HG02759 (cell line): ENCODE measurements at regions not wholly inside any gene's neighbourhood (a gene's known extent, or its start where the extent isn't known, plus 50 kb on each side); places are given as distances from the start of the nearest gene placed in this dataset.

ENCODE experiments used
- ATAC-seq: cut with Tn5 transposase; IDR thresholded peaks from one replicate; pipeline ENCODE4 v1.9.1; 2021; ENCODE audit warnings: mild to moderate bottlenecking, moderate library complexity; ENCODE audit not compliant: unreplicated experiment

DNA sequence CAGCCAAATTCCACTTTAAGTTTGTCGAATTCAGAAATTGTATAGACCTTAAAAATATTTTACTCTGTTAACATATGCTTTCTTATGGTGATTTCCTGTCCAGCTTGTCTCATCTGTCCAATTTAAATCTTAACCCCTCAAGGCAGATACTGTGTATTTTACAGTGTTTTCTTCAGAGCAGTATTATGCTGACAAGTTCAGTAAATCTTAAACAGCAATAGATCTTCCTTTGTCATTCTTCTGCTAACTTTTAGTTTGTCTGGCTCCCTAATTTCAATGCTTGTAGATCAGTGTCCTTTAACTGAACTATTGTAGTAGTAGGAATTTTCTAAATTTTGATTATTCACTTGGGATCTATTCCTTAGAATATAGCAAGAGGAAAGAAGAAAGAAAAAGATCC lies 52.8 kb upstream of the MEIS1 start:
- no peak for ATAC-seq

DNA sequence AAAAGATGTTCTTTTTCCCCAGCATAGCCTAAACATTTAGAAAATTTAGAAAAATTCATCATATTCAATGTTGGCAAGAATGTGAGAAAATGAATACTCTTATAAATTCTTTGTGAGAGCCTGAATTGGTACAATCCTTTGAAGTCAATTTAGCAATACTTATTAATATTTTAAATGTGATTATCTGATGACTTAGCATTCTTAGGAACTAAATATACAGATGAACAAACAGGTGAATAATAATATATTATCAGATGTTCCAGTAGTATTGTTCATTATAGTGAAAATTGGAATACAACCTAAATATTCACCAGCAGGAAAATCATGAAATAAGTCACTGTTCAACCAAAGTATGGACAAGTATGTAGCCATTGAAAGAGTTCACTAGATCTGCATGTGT lies 55.5 kb upstream of the MEIS1 start:
- no peak for ATAC-seq

DNA sequence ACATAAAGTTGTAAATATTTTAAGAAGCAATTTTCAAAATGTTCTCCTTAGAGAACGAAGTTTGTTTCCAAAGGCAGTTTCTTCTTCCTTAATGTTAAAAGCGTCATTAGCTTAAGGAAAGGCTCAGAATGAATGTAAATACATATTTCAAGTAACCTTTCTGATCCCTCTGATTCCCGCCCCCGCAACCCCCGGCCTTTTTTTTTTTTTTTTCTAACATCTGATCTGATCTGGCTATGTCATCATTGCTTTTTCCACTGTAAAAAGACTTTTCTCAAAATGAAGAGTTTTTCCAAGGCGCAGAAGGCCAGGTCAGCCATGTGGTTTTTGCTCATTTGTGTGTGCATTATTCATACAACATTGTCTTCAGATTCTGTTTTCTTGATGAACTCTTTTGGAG lies 57.1 kb upstream of the MEIS1 start:
- no peak for ATAC-seq

DNA sequence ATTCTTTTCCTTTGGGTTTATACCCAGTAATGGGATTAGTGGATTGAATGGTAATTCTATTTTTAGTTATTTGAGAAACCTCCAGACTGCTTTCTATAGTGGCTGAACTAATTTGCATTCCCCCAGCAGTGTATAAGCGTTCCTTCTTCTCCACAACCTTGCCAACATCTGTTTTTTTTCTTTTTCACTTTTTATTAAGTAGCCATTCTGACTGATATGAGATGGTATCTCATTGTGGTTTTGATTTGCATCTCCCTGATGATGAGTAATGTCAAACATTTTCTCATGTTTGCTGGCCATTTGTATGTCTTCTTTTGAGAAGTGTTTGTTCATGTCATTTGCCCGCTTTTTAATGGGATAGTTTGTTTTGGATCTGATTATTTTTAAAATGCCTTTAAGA lies 64.1 kb upstream of the MEIS1 start:
- ATAC-seq = no peak

DNA sequence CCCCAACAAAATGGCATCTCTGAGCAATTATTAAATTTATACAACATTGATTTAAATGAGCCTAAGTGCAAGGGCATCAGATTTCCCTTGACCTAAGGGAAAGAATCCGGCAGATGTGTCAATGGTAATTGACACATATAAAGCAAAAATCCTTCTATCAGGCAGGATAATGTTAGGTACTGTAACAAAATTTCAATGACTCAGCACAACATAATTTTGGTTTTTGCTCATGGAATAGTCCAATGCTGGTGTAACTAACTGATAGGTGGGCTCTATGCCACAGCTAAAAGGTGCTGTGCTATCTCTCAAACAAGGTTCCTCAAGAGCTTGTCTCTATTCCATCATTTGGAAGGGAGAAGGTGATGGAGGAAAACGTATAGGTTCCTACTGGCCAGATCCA lies 68.3 kb upstream of the MEIS1 start:
- ATAC-seq = no peak

DNA sequence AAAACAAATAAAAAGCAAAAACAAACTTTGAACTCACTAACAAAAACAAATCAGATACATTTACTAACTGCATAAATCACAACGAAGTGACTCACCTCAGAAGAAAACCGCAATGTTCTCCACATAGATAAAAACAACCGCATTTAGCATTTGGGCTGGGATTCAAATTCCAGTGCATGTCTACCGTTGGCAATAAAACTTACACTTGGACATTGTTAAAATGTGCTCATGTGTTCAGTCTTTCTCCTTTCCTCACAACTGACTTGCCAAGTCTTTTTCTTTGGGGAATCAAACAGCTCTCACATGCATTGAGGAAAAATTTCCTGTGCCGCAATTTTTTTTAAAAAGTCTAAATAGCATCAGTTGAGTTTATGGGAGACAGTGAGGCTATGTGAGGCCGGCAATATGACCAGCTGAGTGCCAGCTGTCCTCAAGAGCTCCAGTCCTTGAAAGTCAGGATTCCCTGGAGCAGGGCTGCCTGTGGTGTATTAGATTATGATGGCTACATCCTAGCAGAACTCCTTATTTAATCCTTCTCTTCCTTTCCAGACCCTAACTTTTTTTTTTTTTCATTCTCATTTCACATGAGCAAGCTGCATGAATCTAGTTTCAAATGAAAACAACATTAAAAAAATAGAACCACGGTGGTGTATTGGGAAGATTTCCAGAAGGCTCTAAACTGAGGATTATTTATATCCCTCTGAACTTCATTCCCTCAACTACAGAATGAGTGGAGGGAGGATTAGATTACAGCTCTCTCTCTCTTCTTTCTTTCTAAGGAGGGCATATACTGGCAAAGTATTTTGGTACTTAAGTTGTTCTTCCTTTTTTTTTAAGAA lies 70.2 kb upstream of the MEIS1 start:
- ATAC-seq = no peak

DNA sequence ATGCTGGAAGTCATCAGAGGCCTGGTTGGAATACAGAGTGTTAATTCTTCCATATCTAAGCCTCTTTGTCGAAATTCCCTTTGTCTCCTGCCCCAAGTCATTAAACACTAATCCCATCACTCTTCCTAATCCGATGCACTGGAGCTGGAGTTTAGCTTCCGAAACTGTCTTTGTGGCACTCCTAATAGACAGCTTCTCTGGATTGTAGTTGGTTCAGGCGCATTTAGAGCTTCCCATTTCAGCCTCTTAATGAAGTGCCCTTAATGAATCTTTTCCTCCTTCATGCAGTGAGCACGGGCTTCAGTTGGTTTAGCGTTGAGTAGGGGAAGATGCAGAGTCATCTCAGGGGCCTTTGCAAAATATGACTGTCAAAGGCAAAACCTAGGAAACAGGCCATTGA lies 72.2 kb upstream of the MEIS1 start:
- ATAC-seq = no peak

DNA sequence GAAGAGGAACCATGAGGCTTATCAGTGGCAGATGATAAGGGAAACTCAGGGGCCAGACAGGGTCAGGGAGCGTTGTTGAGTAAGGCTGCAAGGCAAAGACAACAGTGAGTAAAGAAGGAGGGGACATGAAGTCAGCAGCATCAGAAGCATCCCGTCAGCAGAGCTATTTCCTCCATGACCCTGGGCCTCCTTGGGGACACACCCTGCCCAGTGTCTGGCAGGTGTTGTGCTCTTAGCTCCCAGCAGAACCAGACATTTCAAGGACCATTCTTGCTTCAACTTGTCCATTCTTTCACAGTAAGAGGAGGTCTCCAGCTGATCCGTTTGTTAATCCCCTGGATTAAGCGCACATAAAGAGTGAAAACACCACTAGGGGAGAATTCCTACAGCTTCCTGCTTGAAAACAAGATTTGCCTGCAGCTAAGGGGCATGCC lies 88.7 kb upstream of the MEIS1 start:
- ATAC-seq = no peak

DNA sequence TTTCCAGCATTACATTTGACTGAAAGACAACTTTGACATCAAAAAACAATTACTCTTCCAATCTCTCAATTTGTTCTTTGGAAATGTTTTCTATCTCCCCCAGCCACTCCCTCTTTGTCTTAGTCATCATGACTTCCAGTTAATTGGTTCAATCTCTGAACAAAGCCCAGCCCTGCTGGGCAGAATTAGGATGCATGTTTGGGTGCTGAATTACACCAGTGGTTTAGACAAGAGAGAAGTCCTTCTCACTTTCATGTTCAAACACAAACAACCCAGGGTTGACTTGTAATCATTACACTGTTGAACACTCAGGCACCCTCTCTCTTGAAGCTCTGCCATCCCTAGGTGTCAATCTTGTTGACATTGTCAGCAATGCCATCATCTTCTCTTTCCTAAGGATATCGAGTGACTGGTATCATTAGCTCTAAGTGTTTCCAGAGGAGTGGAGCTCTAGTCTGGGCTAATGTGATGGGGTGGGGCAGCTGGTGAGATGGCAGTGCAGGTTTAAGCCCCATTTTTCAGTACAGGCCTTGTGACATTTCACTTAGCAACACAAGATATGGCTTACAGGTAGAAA lies 90.8 kb upstream of the MEIS1 start:
- no peak for ATAC-seq

DNA sequence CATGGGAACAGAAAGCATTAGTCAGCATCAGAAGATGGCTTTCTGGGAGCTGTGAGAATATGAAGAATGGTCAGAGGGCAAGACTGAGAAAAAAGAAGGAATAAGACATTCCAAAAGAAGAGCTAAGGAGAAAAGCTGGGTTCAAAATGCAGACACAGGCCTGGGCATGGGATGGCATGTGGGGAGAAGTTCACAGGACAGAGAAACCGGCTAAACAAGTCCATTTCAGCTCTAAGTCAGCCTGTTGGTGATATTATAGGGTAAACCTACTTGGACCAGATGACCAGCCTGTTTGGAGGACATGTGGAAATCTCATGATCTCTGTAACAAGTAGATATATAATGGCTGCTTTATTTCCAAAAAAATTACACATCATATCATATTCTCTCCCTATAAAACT lies 91.7 kb upstream of the MEIS1 start:
- no peak for ATAC-seq

DNA sequence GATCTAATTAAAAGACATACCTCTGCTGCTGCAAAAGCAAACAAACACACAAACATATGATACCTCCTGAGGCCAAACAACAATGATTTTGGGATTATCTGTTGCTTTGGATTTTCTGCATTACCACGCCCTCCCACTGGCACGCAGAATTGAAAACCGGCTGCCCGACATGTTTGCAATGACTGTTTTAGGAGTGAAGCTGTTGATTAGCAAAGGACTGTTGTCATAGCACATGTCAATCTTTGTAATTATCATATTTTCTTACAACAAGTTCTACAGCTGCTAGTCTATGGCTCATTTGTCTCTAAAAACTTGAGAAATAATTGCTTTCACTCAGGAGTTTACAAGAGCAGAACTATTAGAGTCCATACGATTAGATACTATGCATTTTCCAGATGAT lies 94.4 kb upstream of the MEIS1 start:
- ATAC-seq = no peak

DNA sequence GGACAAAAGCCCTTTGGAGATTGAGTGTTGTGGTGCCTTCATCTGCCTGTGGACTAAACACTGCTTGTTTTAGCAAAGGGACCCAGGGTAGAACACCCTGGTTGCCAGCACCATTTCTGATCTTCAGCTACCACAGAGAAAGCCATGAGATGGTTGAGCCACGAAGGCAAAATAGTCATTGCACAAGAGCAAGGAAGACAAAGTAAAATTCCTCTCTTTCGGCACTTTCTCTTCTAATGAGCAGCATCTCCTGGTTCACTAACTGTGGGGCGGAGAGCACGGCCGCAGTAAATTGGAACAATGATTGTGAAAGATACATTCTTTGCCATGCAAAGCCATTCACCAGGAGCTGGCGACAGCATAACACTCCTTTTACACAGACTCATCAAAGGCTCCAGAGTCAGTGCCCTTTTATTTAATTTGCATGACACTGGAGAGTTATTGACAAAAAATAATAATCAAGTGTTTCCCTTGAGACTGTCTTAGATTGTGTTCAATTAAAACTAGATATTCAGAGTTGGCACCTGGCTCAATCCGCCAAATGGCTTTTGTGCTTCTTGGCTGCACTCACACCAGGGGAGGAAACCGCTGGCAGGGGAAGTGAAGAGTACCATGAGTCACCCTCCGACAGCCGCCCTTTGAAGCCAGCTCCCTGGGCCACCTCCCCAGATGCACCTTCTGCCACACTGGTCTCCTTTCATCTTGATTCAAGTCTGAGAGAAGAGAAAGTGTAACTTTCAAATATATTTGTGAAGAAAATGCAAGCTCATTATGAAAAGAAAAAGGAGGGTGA lies 100.5 kb upstream of the MEIS1 start:
- no peak for ATAC-seq

DNA sequence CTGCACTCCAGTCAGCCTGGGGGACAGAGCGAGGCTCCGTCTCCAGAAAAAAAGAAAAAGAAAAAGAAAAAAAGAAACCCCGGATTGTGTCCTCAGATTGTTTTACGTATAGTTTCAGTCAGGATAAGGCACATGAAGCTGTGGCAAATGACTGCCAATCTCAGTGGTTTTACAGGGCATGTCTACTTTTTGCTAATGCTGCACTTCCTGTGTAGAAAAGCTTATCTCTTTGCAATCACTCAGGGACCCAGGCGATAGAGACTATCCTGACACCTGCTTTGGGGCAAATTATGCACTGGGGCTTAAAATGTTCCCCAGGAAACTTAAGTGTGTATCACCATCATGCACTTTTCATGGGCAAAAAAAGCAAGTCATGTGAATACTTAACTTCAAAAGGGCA lies 103.7 kb upstream of the MEIS1 start:
- no peak for ATAC-seq

DNA sequence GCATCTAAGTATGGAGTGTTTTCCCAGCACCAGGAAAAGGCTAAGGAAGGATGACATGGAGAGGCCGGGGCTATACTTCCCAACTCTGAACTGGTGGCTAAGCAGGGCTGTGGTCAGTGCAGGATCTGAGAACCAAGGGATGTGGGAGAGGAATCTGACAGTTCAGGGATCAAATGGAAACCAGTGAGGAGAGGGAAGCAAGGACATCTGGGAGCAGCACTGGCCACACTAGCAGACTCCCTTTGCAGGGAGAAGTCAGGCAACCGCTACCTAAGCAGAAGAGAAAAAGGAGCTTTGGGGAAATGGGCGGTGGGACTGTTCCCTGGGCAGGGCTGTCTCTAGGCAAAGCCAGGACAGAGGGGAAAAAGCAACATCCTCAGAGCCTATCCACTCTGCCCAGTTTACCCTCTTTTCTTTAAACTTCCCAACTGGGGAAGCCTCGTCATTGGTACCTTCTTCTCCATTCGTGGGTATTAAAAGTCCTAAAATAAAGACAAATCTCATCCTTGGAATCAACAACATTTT lies 105.8 kb upstream of the MEIS1 start:
- ATAC-seq = no peak

DNA sequence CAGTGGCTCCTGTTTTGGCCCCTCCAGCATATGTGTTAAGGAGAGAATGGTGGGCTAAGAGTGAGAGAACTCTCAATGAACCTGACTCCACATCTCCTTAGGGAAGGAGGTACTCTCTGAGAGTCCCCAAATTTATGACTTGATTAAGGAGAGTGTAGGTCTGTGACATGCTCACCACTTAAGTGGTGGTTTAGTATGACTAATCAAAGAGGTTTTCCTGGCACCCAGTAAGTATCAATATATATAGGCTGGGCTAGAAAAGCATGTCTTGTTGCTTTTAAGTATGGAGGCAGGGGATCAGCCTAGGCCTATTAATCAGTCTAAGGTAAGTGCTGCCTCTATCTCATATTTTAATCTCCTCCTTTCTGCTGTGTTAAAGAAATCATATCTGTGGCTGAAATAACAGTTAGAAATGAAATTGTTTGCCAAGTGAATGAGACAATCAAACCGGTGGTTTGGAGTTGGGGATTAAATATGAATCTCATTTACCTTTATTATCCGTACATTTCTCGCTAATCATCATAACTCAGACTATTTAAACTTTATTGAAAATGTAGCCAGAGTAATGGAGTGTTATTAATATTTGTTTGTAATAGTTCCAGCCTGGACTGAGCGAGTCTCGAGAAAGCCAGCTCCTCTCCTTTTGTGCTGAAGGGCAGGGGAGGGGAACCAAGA lies 107.7 kb upstream of the MEIS1 start:
- ATAC-seq = no peak

DNA sequence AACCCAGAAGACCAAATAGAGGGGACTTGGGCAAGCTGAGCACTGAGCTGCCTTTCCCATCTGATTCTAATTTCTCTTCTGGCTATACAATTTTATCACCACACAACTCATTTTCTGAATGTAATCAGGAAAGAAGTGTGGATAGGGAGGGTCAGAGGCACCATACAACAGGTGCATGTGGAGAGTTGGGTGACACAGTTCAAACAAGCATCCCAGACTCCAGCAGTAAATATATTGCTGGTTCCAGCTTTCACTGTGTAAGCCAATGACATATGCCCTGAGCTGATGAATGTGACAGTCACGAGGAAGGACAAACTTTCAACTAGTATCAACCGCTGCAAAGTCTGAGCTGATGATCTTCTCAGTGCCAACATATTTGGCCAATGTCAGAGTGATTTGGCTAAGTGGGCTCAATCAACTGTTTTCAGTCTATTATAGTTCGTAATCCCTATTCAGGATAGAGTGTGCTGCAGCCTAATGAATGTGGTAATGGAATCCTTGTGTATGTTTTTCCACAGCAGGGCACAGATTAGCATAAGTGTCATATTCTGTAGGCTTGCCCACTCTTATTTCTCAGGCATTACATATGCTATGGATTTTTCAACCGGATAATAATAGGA lies 109.9 kb upstream of the MEIS1 start:
- no peak for ATAC-seq

DNA sequence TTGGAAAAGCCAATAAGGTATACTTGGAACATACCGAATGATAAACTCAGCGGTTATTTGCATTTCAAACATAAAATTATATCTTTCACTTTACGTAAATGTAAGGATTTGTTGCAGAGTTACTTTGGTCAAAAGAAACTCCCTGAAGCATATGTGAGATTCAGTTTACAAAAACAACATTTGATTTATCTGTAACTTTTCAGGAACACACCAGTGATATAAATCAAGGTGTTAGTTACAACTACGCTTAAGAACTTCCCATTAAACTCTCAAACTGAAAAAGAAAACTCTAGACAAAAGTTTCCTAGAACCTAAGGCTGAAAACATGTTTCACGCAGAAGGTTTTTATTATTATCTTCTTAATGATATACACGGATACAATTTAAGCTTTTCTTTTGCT lies 110.6 kb upstream of the MEIS1 start:
- ATAC-seq = no peak

DNA sequence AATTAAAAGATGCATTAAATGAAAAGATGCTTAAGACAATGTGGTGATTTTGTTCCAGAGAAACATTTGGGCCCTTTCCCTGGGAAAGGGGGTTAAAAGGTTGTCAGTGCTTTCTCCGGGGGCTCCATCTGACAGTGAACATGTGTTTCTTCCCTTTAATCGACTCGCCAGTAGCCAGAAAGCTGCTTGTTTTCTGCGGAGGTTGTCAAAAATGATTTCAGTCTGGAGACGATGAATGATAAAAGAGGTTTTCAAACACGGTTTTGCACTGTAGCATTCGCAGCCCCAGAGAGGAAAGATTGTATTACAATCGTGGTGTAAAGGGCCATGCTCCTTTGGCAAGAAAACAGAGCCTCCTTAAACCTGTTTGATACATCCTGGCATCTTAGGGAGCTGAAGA lies 111.5 kb upstream of the MEIS1 start:
- ATAC-seq = no peak

DNA sequence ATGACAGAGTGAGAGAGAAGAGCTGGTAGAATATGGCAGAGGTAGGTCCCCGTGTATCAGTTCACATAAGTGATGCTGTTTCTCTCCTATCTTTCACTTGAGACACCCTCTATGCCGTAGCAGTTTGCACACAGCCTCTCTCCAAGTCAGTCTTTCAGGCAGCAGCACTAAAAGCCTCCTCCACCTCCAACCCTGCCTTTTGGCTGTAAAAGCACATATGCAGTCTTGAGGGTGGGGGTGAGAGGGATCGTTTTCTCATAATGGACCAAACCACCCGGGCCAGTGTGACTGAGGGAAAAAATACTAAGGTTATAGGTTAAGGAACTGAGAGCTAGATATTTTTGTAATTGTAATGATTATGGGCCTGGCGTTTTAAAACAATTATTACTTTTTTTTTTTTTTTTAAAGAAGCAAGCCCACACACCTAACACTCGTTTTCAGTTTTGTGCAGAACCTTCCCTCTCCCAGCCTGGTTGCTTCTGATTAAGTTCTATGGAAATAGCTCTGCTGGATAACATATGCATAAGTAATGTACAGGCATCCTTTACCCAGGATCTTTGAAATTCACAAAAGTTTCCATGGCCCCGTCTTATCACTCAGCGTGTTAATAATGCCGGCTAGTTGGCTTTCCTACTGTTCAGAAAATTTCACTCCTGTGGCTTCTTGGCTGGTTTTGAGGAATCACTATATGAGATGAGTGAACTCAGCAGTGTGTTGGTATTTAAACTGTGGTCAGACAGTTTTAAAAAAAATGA lies 112.2 kb upstream of the MEIS1 start:
- ATAC-seq = no peak

DNA sequence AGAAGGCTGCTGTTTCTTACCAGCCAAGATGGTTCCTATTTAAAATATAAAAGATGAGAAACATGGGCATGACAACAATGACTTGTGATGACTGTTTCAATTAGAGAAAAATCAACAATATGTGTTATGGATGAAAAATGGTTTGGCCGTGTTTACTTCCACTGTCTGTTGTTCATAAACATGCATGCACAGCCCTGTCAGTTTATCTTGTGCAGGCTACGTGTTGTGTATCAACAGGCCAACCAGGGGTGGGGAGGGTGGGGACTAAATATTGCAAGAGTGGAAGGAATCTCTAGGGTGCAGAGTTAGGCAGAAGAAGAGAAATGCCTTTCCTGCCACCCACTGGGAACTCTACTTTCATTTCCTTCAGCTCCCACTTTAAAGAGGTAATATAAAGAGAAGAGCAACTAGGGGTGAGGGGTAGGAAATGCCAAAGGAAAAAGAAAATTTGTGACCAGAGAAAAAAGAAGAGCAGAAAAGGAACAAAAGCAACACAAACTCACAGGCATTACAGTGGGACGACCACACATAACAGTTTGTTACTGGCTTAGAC lies 116.8 kb upstream of the MEIS1 start:
- no peak for ATAC-seq
